GM21786 (cell line): ENCODE measurements at regions not wholly inside any gene's neighbourhood (a gene's known extent, or its start where the extent isn't known, plus 50 kb on each side); places are given as distances from the start of the nearest gene placed in this dataset.

Source experiments
- ATAC-seq: cut with Tn5 transposase; IDR thresholded peaks from one replicate; pipeline ENCODE4 v1.9.1; 2021; ENCODE audit not compliant: unreplicated experiment

- ATAC-seq, result no peak
These were observed 79.7 kb upstream of the EDNRA start for GRCh38 chr4:147401221-147401620.

- no peak for ATAC-seq
These were observed 73.4 kb upstream of the EDNRA start for GRCh38 chr4:147407261-147408045.

- no peak for ATAC-seq
These were observed 72.7 kb upstream of the EDNRA start for GRCh38 chr4:147408189-147408588.

- no peak for ATAC-seq
These were observed 71.5 kb upstream of the EDNRA start for GRCh38 chr4:147409350-147409749.

- ATAC-seq, result no peak
These were observed 62.7 kb upstream of the EDNRA start for GRCh38 chr4:147418226-147418625.

- ATAC-seq, result no peak
These were observed 59.4 kb upstream of the EDNRA start for GRCh38 chr4:147421456-147421855.

GRCh38 chr4:147423229-147423628 lies 57.7 kb upstream of the EDNRA start:
- ATAC-seq, result no peak

- no peak for ATAC-seq
These were observed 55.9 kb upstream of the EDNRA start for GRCh38 chr4:147425019-147425418.

- no peak for ATAC-seq
These were observed 52.3 kb upstream of the EDNRA start for GRCh38 chr4:147428583-147428982.

- no peak for ATAC-seq
These were observed 50.8 kb upstream of the EDNRA start for GRCh38 chr4:147430111-147430510.
